ENCODE measurements at regions not wholly inside any gene's neighbourhood (a gene's known extent, or its start where the extent isn't known, plus 50 kb on each side); places are given as distances from the start of the nearest gene placed in this dataset.

DNA sequence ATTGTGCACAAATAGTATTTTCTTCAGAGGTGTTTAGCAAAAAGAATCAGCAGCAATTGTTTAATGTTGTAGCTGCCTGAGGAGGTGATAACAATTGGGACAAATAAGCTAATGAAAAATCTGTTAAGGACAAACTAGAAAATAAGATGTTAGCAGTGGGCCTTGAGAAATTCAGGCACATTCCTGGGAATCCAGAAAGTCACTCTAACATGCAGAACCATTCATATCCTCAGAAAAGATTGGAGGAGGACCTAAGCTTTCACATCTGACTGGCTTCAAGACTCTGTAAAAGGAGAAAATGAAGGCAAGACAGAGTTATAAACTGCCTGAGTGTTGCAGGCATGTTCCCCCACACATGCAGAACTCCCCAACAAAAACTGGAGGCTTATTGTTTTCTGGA is 353.5 kb upstream of the RGPD4 start:
- TF ChIP-seq, protein P1, sequence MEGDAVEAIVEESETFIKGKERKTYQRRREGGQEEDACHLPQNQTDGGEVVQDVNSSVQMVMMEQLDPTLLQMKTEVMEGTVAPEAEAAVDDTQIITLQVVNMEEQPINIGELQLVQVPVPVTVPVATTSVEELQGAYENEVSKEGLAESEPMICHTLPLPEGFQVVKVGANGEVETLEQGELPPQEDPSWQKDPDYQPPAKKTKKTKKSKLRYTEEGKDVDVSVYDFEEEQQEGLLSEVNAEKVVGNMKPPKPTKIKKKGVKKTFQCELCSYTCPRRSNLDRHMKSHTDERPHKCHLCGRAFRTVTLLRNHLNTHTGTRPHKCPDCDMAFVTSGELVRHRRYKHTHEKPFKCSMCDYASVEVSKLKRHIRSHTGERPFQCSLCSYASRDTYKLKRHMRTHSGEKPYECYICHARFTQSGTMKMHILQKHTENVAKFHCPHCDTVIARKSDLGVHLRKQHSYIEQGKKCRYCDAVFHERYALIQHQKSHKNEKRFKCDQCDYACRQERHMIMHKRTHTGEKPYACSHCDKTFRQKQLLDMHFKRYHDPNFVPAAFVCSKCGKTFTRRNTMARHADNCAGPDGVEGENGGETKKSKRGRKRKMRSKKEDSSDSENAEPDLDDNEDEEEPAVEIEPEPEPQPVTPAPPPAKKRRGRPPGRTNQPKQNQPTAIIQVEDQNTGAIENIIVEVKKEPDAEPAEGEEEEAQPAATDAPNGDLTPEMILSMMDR (IDR thresholded peaks at IDR 0.05), result no peak
- TF ChIP-seq POLR2A (IDR thresholded peaks at IDR 0.05), result no peak

All from uterus (tissue), 2 donors.